ENCODE measurements at regions not wholly inside any gene's neighbourhood (a gene's known extent, or its start where the extent isn't known, plus 50 kb on each side); places are given as distances from the start of the nearest gene placed in this dataset.

DNA sequence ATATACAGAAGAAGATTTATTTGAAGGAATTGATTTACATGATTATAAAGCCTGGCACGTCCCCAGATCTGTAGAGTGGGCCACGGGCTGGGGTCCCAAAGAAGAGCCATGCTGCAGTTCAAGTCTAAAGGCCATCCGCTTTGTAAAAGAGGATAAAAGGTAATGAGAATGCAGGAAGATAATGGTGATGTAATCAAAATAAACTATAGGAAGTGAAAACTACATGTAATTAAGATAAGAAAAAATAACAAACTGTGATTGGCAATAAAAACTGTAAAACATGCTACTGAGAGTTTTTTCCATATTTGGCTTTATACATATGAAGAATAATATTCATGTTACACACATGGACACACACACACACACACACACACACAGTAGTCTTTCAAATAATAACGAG lies 59.0 kb upstream of the TMEFF2 start:
- no peak for DNase-seq

DNA sequence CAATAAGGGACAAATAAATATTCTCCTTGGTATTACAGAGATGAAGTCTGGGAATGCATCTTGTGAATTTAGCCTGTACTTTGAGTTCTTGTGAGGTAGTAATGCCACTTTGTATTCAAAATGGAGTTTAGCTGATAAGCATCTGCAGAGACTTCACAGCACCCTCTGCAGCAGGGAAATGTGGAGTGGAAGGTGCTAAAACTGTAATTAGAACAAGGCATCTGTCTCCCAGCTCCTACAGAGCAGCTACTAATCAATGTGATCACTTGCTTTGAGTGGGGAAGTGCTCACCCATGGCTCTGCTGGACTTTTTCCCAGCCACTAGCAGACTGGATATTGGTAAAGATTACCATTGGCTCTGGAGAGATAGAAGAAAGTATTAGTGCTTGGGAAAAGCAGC lies 56.2 kb upstream of the TMEFF2 start:
- no peak for DNase-seq

- no peak for DNase-seq
These were observed 52.7 kb upstream of the TMEFF2 start for GRCh38 chr2:192247456-192247855.

DNA sequence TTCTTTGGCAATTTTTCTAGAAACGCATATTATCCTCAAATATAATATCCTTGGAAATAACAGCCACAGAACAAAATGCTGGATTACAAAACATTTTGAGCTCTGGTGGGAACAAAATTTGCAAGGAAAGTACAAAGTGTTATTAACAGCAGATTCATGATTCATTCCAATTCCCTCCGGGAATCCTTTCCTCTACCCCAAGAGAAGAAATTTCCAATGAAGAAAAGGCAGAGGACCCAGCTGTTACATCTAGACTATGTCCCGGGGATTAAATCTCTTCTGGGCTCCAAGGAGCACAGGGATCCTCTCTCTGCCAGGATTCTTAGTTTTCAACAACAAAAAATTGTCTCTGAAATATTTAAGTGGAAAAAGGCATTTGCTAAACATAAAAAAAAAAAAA lies 51.6 kb upstream of the TMEFF2 start:
- no peak for DNase-seq

DNA sequence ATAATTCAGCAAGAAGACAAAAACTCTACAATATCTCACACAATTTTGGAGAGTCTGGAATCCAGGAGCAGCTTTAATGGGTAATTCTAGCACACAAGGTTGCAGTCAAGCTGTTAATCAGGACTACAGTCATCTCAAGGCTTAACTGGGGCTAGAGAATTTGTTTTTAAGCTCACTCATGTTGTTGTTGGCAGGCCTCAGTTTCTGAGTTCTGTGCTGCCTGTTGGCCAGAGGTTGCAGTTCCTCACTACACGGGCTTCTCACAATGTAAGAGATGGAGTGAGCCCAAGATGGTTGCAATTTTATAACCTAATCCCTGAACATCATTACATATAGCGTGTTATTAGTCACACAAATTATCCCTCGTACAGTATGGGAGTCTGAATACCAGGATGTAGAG lies 50.6 kb upstream of the TMEFF2 start:
- no peak for DNase-seq

Measured in NCI-H2029 treated with DMSO at 0.1 percent for 48 hours (cell line).